Activated CD4-positive, CD25-positive, alpha-beta regulatory T cell treated with anti-CD3 and anti-CD28 coated beads, Interleukin-2, amount 50 U/mL, for 24 hours (primary cell): ENCODE measurements at regions not wholly inside any gene's neighbourhood (a gene's known extent, or its start where the extent isn't known, plus 50 kb on each side); places are given as distances from the start of the nearest gene placed in this dataset.

ENCODE experiments used
- ATAC-seq, 2 donors: fragments of 150-1000 bp; cut with Tn5 transposase; one replicate each; pipeline ENCODE4 v1.10.0; 2021; ENCODE audit warnings: mild to moderate bottlenecking in 1 of 2, moderate library complexity in 1 of 2

DNA sequence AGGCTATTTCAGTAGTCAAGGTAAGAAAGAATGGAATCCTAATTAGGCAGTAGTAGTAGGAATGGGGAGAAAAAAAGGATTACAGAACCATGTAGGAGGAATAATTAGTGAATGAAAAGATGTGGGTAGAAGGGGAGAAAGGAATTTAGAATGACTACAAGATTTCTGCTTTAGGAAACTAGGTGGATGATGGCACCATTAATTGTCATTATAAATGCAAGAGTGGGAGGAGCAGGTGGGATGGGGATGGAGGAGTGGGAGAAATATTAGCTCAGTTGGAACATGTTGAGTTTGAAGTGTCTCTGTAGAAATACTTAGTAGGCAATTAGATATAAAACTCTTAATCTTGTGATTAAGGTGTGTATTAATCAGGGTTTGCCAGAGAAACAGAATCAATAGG lies 50.0 kb upstream of the C21orf91 start:
- no peak for ATAC-seq
